ENCODE measurements at regions not wholly inside any gene's neighbourhood (a gene's known extent, or its start where the extent isn't known, plus 50 kb on each side); places are given as distances from the start of the nearest gene placed in this dataset.

DNA sequence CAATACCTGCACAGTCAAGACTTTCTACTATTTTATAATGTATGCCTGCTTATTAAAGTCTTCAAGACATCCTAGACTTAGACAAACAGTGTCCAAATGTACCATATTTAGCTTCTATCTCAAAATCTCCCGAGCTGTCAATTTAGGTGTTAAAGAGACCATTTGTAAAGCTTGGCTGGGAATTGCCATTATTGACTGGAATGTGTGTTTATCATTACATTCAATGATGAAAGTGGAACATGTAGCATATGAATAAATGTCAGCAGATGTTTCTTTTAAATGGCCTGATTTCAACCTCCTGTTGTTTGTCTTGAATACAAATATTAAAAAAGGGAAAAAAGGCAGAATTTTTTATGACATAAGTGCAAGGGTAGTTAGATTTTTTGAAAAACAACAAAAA lies 572.3 kb downstream of the PRKD1 start:
- TF ChIP-seq CTCF (tag by site-specific recombination; IDR thresholded peaks at IDR 0.05): no peak
- TF ChIP-seq ZBTB17 (tag by site-specific recombination; IDR thresholded peaks at IDR 0.05): no peak
- TF ChIP-seq ZSCAN16 (tag by site-specific recombination; IDR thresholded peaks at IDR 0.05): no peak
- no peak for TF ChIP-seq ZNF747 (tag by site-specific recombination; IDR thresholded peaks at IDR 0.05)
- no peak for TF ChIP-seq ZNF112 (tag by site-specific recombination; IDR thresholded peaks at IDR 0.05)
- no peak for TF ChIP-seq ZNF701 (tag by site-specific recombination; IDR thresholded peaks at IDR 0.05)
- TF ChIP-seq KLF10 (tag by site-specific recombination; IDR thresholded peaks at IDR 0.05): no peak
- no peak for TF ChIP-seq MYNN (tag by site-specific recombination; IDR thresholded peaks at IDR 0.05; ENCODE audit: borderline replicate concordance)
- no peak for TF ChIP-seq SETDB1 (IDR thresholded peaks at IDR 0.05; ENCODE audit: insufficient read length, low read length)
- TF ChIP-seq ZNF274 (IDR thresholded peaks at IDR 0.05; ENCODE audit: low read length): no peak
- TF ChIP-seq ZNF274 (tag by site-specific recombination; IDR thresholded peaks at IDR 0.05; ENCODE audit: borderline replicate concordance): no peak
- no peak for TF ChIP-seq BCL11A (tag by site-specific recombination; IDR thresholded peaks at IDR 0.05; ENCODE audit: low read depth)
- no peak for TF ChIP-seq ZNF521 (tag by site-specific recombination; IDR thresholded peaks at IDR 0.05)
- TF ChIP-seq ZNF214 (tag by site-specific recombination; IDR thresholded peaks at IDR 0.05; ENCODE audit: borderline replicate concordance): no peak
- TF ChIP-seq, protein P1, sequence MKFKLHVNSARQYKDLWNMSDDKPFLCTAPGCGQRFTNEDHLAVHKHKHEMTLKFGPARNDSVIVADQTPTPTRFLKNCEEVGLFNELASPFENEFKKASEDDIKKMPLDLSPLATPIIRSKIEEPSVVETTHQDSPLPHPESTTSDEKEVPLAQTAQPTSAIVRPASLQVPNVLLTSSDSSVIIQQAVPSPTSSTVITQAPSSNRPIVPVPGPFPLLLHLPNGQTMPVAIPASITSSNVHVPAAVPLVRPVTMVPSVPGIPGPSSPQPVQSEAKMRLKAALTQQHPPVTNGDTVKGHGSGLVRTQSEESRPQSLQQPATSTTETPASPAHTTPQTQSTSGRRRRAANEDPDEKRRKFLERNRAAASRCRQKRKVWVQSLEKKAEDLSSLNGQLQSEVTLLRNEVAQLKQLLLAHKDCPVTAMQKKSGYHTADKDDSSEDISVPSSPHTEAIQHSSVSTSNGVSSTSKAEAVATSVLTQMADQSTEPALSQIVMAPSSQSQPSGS (tag by site-specific recombination; IDR thresholded peaks at IDR 0.05; ENCODE audit: low read depth): no peak
